HG03439 (cell line): ENCODE measurements at regions not wholly inside any gene's neighbourhood (a gene's known extent, or its start where the extent isn't known, plus 50 kb on each side); places are given as distances from the start of the nearest gene placed in this dataset.

Experiments
- ATAC-seq: cut with Tn5 transposase; IDR thresholded peaks from one replicate; pipeline ENCODE4 v1.9.1; 2021; ENCODE audit warnings: mild to moderate bottlenecking, moderate library complexity; ENCODE audit not compliant: unreplicated experiment

DNA sequence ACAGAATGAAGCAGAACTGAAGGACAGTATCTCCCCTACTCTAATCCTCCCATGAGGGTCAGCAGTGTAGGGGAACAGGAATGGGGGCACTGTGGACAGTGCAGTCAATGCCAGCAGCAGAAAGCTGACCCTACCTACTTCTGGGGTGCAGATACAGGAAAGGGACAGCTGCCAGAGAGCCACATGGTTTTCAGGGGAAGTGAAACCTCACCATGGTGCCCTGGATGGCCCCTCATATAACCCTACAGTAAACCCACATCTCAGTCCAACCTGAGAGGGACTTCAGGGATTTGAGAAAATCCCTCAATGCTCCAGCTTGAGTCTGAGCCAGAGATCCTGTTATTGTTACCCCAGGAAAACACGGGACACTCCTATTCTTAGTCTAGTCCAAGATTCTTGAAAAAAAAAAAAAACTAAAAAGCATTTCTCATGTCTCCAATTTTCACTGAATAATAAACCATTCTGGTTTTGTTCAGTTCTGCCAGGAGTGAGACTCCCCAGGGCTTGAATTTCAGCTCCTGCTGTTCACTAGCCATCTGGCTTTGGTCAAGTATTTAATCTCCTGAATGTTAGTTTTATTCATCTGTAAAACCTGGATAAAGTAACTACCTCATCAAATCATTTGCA lies 511.6 kb upstream of the ARGLU1 start:
- ATAC-seq: no peak

DNA sequence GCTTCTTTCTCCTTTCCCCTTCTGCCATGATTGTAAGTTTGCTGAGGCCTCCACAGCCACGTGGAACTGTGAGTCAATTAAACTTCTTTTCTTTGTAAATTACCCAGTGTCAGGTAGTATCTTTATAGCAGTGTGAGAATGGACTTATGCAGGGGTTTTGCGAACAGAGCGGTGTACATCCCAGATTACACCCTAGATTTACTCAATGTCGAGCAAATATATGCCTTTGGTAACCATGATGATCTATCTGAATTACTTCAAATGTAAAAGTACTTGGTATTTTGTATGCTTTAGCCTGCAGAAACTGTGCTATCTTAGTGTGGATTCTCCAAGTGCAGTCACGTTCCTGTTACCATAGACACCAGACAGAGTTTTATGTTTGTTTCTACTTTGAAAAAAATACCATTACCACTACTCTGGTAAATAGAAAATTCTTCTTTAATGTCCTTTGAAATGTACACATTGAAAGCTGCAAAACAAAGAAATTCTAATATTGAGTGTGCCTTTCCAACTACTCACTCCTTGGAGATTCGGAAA lies 510.4 kb upstream of the ARGLU1 start:
- ATAC-seq: no peak

DNA sequence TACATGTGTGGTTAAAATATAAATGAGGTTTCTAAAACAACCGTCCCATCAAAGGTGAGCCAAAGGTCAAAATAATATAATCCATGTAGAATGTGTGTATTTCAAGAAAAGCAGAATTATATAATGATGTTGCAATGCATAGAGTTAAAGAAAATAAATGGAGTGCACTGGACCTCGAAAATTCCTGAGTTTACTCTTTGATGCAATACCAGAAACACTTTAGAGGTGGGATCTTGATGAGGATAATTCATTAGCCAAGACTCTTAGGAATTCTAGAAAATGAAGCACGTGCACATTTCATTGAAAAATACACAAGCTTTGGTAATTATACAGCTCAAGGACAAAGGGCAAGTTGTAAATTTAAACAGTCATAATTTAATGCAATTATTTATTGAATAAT lies 508.9 kb upstream of the ARGLU1 start:
- ATAC-seq: no peak

DNA sequence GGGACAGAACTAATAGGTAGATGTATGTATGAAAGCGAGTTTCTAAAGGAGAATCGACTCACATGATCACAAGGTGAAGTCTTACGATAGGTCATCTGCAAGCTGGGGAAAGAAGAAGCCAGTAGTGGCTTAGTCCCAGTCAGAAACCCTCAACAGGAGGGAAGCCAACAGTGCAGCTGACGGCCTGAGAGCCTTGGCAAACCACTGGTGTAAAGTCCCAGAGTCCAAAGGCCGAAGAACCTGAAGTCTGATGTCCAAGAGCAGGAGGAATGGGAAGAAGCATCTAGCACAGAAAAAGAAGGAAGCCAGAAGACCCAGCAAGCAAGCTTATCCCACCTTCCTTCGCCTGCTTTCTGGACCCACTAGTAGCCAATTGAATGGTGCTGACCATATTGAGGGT lies 507.6 kb upstream of the ARGLU1 start:
- ATAC-seq: no peak

DNA sequence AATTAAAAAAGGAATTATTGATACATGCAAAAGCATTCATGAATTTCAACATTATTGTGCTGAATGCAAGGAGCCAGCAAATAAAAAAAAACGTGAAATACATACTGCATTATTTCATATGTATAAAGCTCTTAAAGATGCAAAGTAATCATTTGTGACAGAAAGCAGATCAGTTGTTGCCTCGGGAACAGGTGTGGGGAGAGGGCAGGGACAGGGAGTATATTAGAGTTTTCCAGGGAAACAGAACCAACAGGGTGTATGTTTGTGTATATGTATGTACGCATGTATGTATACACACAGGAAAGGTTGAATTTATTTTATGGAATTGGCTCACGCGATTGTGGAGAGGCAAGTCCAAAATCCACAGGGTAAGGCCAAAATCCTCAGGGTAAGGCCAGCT lies 502.9 kb upstream of the ARGLU1 start:
- ATAC-seq: no peak

DNA sequence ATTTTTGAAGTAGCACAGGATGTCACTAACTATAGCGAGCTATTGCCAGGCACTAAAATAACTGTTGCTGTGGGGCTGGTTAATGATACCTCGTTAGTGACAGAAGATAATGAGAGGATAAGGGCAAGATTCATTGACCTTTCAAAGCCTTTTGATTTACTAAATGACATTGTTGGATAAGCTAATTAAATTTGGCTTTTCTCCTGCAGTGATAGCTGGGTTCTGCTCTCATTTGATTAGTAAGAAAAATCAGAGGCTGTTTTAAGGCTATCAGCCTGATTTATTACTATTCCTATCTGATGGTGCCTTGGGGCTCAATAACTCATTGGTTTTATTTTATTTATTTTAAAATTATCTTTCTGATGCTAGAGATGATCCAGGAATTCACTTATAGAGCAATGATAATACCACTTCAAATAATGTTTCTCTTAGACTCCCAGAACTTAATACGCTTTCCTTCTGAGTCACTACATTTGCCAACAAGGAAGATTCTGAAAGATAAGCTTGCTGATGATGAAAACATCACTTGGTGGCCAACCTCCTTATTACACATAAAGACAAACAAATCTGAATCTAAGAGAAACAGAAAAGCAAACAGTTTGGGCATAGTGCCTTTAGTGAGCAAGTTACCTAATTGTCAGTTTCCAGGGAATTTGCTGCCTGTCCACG lies 501.3 kb upstream of the ARGLU1 start:
- ATAC-seq: no peak

DNA sequence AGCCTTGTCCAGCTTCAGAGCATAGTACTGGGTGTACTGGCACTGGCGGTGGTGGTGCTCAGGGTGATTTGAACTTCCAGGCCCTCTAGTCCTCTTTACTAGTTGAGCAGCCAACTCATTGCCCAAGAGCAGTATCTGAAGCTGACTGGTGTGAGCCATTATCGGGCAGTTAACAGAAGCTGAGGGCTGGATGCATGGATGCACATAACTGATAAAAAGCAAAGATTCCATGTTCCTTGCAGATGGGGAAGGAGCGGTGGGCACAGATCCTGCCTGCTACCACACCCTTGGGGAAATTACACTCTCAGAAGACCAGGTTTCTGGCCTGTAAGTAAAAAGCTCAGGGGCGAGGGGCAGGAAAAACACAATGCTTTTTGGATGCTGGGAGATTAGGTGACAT lies 499.4 kb upstream of the ARGLU1 start:
- no peak for ATAC-seq

DNA sequence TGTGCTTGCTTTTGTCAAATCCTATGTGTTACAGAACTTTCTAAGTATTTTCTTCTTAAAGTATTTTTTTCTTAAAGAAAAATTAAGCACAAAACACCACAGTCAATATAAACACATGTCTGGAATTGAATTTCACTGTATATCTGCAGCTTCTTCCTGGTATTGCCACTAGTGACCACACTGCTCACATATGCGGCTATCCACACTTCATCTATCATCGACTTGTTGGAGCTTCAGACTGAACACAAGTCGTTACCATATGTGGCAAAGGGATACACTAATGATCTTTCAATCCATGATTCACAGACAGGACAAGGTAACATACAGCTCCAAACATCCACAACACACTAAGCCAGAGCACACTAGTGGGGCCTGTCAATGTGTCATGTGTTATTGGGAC lies 498.4 kb upstream of the ARGLU1 start:
- ATAC-seq: no peak

DNA sequence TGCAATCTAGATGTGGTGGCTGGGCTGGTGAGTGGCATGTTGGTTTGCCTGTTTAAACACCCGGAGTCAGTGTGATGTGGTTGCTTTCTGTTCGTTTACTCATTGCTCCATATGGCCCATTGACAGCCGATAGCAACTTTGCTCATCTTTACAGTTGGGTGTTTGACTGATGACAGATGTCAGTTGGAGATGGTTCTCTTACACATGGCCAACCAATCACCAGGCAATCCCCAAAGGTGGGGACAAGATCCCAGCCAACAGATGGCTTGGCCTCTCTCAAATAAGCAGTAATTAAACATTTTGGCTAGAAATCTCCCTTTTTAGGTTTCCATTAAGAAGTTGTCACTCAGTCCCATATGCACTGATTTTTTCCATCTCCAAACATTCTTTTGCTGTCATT lies 497.1 kb upstream of the ARGLU1 start:
- no peak for ATAC-seq

DNA sequence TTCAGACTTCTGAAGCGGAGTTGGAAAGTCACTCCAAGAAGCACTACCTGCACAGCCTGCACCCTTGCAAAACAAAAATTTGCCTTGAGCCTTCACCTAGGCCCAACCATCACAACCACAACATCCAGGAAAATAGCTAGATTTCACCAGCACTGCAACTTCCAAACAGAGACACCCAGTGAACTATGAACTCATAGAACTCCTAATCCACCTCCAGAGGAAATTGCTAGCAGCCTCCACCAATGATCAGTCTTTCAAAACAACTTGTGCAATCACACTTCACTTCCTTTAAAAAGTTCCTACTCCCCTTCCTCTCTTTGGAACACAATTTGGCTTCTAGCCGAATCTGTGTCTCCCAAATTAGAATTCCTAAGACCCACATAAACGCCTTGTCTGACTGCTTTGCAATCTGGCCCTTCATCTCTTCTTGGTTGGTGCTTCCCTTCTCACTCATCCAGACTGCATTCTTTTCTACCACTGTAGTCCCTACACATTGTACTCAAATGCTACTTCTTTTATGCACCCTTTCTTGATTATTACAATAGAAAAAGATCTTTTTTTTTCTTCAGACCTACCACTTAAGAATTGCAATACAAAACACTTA lies 489.2 kb upstream of the ARGLU1 start:
- ATAC-seq: no peak

DNA sequence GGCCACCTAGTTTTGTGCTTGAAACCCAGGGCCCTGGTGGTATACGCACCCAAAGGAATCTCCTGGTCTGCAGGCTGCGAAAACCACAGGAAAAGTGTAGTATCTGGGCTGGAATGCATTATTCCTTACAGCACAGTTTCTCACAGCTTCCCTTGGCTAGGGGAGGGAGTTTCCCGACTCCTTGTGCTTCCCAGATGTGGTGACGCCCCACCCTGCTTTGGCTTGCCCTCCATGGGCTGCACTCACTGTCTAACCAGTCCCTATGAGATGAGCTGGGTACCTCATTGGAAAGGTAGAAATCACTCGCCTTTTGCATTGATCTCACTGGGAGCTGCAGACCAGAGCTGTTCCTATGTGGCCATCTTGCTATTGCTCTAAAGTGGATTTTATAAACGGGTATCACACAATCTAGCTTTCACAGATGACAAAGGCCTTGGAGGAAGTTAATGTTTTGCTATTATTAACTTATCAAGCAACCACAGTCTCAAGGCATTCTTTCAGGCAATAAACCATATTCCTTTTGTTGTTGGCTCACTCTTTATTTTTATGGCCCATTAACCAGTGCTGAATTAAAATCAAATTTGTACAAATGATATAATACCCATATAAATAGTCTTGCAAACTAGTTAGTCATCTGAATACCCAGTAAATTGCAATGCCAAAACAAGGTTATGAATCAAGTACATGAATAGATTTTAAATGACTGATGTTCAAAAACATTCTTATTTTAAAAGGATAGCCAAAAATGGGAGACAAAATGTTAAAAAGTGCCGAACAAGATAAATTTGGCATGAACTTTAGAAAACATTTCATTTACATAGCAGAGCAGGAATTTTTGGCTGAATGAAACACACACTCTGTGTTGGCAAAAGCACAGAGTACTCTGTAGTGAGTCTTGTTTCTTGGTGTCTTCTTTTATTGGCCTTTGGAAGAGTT lies 475.4 kb upstream of the ARGLU1 start:
- ATAC-seq: no peak

DNA sequence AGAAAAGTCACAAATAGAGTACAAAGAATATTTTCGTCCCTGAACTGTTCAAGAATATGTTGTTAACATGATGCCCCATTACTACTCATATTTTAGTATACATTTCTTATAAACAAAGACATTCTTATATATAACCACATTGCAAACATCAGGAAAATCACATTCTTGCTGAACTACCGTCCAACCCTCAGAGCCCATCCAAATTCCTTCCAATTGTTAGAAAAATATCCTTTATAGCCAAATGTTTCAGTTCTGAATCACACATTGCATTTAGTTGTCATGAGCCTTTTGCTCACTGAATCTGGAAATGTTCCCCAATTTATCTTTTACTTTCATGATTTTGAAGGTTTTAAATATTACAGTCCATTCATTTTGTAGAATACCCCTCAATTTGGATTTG lies 467.8 kb upstream of the ARGLU1 start:
- no peak for ATAC-seq

DNA sequence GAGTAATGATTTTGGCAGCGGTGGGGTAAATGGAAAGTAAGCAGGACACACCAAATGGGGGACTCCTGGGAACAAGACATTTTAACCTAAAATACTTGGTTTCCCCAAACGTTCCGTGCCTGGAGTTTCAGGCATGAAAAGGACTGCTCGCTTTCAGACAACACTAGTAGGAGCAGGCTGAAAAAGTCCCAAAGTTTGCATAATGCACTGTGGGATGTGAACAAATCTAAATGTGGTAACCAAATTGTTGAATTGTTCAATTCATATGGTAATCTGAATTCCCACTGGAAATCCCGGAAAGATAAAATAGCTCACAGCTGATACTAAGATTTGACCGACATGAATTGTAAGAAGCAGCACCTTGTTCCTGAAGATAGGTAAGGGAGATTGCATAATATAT lies 467.2 kb upstream of the ARGLU1 start:
- no peak for ATAC-seq

DNA sequence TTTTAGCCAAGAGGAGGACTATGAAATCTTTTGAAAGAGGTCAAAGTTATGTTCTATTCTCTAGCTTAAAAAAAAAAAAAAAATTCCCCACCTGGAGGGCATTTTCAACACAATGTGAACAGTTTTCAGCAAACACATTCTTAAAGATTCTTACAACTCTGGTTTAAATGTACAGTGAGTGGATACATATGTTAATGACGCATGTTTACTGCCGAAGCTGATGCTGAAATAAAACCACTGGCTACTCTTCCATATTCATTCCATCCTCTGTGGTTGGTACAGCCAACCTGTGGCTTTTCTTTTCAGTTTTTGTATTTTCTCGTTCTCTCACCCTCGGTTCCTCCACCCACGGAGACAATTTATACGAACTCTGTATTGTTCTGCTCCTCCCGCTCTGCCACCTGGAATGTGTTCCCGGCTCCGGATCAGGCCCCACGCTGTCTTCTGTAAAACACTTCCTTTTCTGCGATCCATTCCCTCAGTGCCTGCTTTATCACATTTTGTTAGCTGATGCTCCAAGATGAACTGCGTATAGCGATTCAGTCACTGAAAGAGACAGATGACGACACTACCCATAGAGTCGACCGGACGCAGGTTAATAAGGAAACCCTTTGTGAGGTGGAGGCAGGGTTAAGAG lies 466.4 kb upstream of the ARGLU1 start:
- ATAC-seq: no peak

DNA sequence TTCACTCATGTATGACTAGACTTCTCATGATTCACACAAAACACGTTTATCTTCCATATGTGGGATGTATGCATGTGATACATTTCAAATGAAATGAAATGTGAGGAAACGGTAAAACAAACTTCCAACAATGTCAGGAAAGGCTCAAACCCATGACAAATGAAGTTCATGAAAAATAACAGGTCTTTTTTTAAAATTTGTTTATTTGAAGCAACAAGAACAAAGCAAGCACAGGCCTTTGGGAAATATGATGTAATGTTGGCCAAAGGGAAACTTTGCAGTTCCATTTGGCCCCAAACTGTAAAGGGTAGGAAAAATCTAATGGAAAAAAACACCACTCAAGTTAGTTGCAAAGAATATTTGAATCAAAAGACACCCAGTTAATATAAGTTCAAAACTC lies 463.8 kb upstream of the ARGLU1 start:
- ATAC-seq: no peak

DNA sequence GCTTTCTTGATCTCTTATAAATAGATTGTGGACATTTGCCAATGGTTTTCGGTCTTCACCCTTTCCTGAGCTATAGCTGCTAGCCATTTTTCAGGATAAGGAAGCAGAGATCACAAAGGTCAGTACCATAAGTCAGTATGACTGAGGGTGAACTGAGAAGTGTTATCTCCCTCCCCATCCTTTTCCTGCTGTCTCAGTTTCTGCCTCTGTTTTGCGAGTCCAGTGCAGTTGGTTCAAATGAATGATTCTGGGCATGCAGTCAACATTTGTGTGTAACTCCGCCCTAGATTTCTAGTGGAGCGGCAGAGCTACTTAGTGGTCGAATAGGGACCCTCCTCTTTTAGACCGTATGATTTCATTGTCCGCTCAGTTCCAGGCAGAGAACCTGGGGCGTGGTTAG lies 460.8 kb upstream of the ARGLU1 start:
- no peak for ATAC-seq

DNA sequence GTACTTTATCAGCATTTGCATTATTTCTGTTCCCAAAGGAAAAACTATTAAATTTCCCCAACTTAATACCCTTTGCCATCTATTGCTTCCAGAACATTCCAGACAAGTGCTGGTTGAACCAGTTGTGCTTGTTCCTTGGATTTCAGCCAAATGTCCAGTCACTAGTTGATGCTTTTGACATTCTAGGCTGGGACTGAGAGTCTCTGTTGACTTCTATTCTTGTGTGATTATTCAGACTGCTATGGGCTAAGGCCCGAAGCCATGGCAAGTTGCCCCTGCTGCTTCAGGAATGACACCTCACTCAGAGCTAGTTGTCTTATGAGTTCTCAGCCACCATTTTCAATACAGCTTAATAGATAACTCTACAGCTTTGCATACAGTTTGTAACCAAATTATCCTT lies 458.1 kb upstream of the ARGLU1 start:
- no peak for ATAC-seq

DNA sequence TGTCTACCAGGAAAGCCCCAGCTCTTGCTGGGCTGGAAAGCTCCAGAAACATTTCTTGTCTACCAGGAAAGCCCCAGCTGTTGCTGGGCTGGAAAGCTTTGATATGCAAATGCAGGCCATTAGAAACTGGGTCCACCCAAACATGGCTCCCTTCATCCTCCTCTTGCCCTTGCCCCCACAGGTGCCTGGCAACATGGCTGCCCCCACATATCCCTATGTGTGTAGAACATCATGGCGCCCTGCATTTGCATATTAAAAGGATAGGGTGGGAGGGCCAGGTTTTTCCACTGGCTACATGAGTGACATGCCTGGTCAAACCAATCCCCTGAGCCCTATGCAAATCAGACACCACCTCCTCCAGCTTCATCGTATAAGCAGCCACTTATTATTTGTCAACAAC lies 455.4 kb upstream of the ARGLU1 start:
- ATAC-seq: no peak

DNA sequence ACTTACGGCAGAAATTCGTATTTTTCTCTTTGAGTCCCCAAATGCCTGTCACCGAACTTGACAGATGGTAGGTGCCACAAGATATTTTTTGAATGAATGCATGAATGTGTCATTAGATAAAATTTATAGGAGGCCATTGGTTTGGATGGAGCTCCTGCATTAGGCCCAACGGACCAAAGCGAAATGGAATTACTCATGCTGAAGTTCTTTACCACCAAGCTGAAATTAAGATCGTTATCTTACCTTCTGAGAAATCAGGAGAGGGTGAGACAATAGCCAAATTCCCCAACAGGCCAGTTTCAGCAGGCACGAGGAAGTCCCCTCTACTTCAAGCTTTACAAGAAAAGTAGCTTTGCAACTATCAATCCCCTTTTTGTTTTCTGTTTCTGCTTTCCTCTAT lies 452.5 kb upstream of the ARGLU1 start:
- ATAC-seq: no peak

DNA sequence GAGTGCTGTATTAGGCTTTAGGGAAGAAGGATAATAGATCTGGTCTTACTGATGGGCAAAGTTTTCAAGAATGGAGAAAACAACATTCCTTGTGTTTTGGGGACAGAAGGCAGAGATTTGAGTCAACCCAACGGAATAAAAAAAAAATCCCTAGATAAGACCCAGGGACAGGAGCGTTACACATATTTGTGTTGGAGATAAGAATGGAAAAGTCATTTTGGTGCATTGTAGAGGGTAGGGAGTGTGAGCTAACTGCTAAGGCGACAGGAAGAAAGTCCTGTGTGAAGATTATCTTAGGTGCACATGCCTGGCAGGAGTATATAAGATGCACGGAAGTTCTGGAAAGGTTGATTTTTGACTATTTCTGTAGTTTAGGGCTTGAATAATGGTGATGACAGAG lies 450.3 kb upstream of the ARGLU1 start:
- no peak for ATAC-seq

DNA sequence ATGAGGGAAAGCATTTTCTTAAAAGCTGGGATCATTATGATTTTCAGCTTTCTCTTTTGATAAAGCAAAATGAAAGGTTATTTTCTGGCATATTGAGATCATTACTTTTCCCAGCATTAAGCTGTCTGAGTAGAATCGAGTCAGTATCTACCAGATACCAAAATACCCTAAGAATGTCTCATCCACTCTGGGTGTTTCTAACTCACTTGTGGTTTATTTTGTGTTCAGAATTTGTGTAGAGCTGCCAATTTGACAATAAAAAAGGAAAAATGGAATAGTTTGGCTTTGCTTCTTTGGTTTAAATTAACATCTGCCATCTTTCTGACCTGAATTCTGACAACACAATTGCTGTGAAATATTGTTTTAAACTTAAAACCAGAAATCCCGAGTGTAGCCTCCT lies 438.7 kb upstream of the ARGLU1 start:
- no peak for ATAC-seq
